ENCODE measurements at regions not wholly inside any gene's neighbourhood (a gene's known extent, or its start where the extent isn't known, plus 50 kb on each side); places are given as distances from the start of the nearest gene placed in this dataset.

DNA sequence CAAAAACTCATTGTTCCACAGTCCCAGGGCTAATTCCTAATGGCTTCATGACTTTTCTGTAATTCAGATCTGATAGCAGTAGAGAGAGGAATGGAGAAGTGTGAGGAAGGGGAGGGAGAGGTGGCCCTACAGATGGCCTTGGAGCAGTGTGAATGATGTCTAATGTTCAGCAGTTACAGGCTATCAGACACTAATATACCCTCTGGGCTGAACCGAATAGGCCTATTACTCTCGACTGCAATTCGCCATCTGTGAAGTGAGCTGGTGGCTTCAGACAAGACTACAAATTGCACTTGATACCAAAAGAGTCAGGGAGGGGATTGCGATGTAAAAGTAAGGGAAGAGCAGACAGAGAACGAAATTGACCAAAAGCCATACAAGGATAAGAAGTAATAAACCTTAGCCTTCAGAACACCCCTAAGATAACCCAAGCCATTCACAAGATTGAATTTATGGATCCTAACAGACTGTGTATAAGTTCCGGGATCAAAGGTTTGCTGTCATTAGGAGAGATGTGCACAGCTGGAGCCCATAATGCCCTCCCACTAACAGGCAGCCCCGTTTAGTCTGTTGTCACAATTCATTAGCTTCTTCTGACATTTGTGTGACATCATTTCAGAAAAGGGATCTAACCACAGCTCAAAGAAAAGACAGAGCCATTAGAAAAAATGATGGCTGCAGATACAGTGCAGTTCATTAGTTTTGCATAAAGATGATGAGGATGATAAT, 642.4 kb upstream of the API5 start:
- TF ChIP-seq POLR2A (IDR thresholded peaks at IDR 0.05), result no peak
- TF ChIP-seq CTCF (IDR thresholded peaks at IDR 0.05 in 4 of 5, conservative IDR thresholded peaks at IDR 0.05 in 1 of 5), result no peak
